IMR-90 (cell line): ENCODE measurements at regions not wholly inside any gene's neighbourhood (a gene's known extent, or its start where the extent isn't known, plus 50 kb on each side); places are given as distances from the start of the nearest gene placed in this dataset.

Experiments
- ATAC-seq: fragments of 200-7000 bp; cut with Tn5 transposase; 2 replicates; pipeline ENCODE4 v1.9.1; 2020; ENCODE audit warnings: low read depth, mild to moderate bottlenecking, moderate library complexity
- BruUV-seq: library from RNA; stranded (reverse); fragments of 400-500 nt; replicated peaks from 2 replicates; lab custom pipeline; 2021; lab: Mats Ljungman, UMichigan
- CTCF ChIA-PET: fragments of 300-600 bp; formaldehyde crosslinking; extraction: SDS; loops from one replicate; lab custom pipeline; 2021; ENCODE audit warnings: antibody characterized with exemption; lab: Yijun Ruan, JAX
- POLR2A ChIA-PET: fragments of 300-600 bp; sonication (Branson Sonifier 250); formaldehyde crosslinking; loops from one replicate; lab custom pipeline; 2022; ENCODE audit warnings: antibody characterized with exemption; ENCODE audit not compliant: unreplicated experiment; lab: Charles Lee
- DNase-seq: peaks from one replicate; pipeline ENCODE4 v3.0.0; 2013
- H2AFZ ChIP-seq: replicated peaks from 2 replicates; pipeline ENCODE3; 2013; ENCODE audit warnings: low read length, mild to moderate bottlenecking; ENCODE audit not compliant: poor library complexity
- H2AK5ac ChIP-seq: 2 replicates; pipeline ENCODE4 v1.6.1; 2013; ENCODE audit warnings: low read depth, low read length, inconsistent platforms
- H2AK9ac ChIP-seq: replicated peaks from 2 replicates; pipeline ENCODE3; 2013; ENCODE audit warnings: mild to moderate bottlenecking, low read depth, low read length, moderate library complexity; ENCODE audit not compliant: poor library complexity
- H2BK120ac ChIP-seq: 2 replicates; pipeline ENCODE4 v1.6.1; 2013; ENCODE audit warnings: low read depth, low read length, inconsistent platforms
- H2BK15ac ChIP-seq: 3 replicates; pipeline ENCODE4 v1.6.1; 2013; ENCODE audit warnings: low read depth, low read length, inconsistent platforms
- H2BK20ac ChIP-seq: 2 replicates; pipeline ENCODE4 v1.6.1; 2013; ENCODE audit warnings: low read depth, mild to moderate bottlenecking, inconsistent platforms, low read length, moderate library complexity
- H2BK5ac ChIP-seq: 2 replicates; pipeline ENCODE4 v1.6.1; 2013; ENCODE audit warnings: mild to moderate bottlenecking, low read depth, low read length, inconsistent platforms; ENCODE audit not compliant: poor library complexity, severe bottlenecking
- H3K14ac ChIP-seq: replicated peaks from 2 replicates; pipeline ENCODE4 v1.6.1; 2013; ENCODE audit warnings: low read depth, low read length, inconsistent platforms
- H3K18ac ChIP-seq: 2 replicates; pipeline ENCODE4 v1.6.1; 2013; ENCODE audit warnings: low read depth, low read length, control low read depth
- H3K23ac ChIP-seq: 2 replicates; pipeline ENCODE4 v1.6.1; 2013; ENCODE audit warnings: low read depth, low read length, inconsistent platforms
- H3K27ac ChIP-seq: 2 replicates; pipeline ENCODE4 v1.5.1; 2013; ENCODE audit warnings: mild to moderate bottlenecking, control low read depth, low read length; ENCODE audit not compliant: insufficient read depth
- H3K27me3 ChIP-seq: 2 replicates; pipeline ENCODE4 v1.6.1; 2013; ENCODE audit warnings: low read length; ENCODE audit not compliant: control insufficient read depth, insufficient read depth
- H3K36me3 ChIP-seq: 2 replicates; pipeline ENCODE4 v1.6.1; 2013; ENCODE audit warnings: low read length, mixed read lengths; ENCODE audit not compliant: control insufficient read depth, insufficient read depth
- H3K4ac ChIP-seq: 2 replicates; pipeline ENCODE4 v1.6.1; 2013; ENCODE audit warnings: low read depth, low read length, inconsistent platforms
- H3K4me1 ChIP-seq: 2 replicates; pipeline ENCODE4 v1.6.1; 2013; ENCODE audit warnings: low read length, mixed read lengths; ENCODE audit not compliant: control insufficient read depth, insufficient read depth
- H3K4me2 ChIP-seq: 2 replicates; pipeline ENCODE4 v1.6.1; 2013; ENCODE audit warnings: low read depth, mild to moderate bottlenecking, control low read depth, low read length, moderate library complexity
- H3K4me3 ChIP-seq: 2 replicates; pipeline ENCODE4 v1.5.1; 2013; ENCODE audit warnings: low read depth, mild to moderate bottlenecking, control low read depth, low read length, moderate library complexity; ENCODE audit not compliant: insufficient read depth
- H3K56ac ChIP-seq: 2 replicates; pipeline ENCODE4 v1.6.1; 2013; ENCODE audit warnings: low read length, inconsistent platforms; ENCODE audit not compliant: insufficient read depth; ENCODE audit errors: extremely low read depth
- H3K79me1 ChIP-seq, 2 experiments: 2 replicates each; pipeline ENCODE4 v1.6.1; 2013; ENCODE audit warnings: low read length in 2 of 2, inconsistent platforms in 1 of 2, low read depth in 1 of 2
- H3K9ac ChIP-seq: 2 replicates; pipeline ENCODE4 v1.6.1; 2013; ENCODE audit warnings: low read depth, low read length, control low read depth
- H3K9me1 ChIP-seq: 2 replicates; pipeline ENCODE4 v1.6.1; 2013; ENCODE audit warnings: low read length, inconsistent platforms; ENCODE audit not compliant: insufficient read depth
- H3K9me3 ChIP-seq: 2 replicates; pipeline ENCODE4 v1.6.1; 2013; ENCODE audit warnings: low read length; ENCODE audit not compliant: control insufficient read depth, insufficient read depth
- H4K20me1 ChIP-seq: 2 replicates; pipeline ENCODE4 v1.6.1; 2013; ENCODE audit warnings: low read length, inconsistent platforms; ENCODE audit not compliant: insufficient read depth
- H4K5ac ChIP-seq: 2 replicates; pipeline ENCODE4 v1.6.1; 2013; ENCODE audit warnings: mild to moderate bottlenecking, low read depth, low read length, control low read depth
- H4K8ac ChIP-seq, 2 experiments: 2 replicates each; pipeline ENCODE4 v1.6.1; 2013; ENCODE audit warnings: low read depth in 2 of 2, low read length in 2 of 2, control low read depth in 1 of 2, inconsistent platforms in 1 of 2
- H4K91ac ChIP-seq: 2 replicates; pipeline ENCODE4 v1.6.1; 2013; ENCODE audit warnings: low read depth, low read length, inconsistent platforms; ENCODE audit not compliant: insufficient read depth
- BHLHE40 ChIP-seq: fragments of 150-350 bp; IDR thresholded peaks from 2 replicates; pipeline ENCODE4 v1.6.1; 2016; ENCODE audit warnings: mild to moderate bottlenecking, low read depth, low read length
- CEBPB ChIP-seq: IDR thresholded peaks from 2 replicates; pipeline ENCODE4 v1.6.1; 2012; ENCODE audit warnings: low read depth, low read length, improper control_type of control experiment
- CHD1 ChIP-seq: IDR thresholded peaks from 2 replicates; pipeline ENCODE4 v1.6.1; 2012; ENCODE audit warnings: low read depth, low read length, improper control_type of control experiment
- CTCF ChIP-seq: conservative IDR thresholded peaks from 2 replicates; pipeline ENCODE4 v1.5.1; 2012; ENCODE audit warnings: mild to moderate bottlenecking, low read depth, low read length, improper control_type of control experiment
- ELK1 ChIP-seq: fragments of 150-350 bp; IDR thresholded peaks from 2 replicates; pipeline ENCODE4 v1.6.1; 2016; ENCODE audit warnings: low read depth, mild to moderate bottlenecking, low read length, moderate library complexity, borderline replicate concordance
- FOS ChIP-seq: fragments of 150-350 bp; IDR thresholded peaks from 2 replicates; pipeline ENCODE4 v1.6.1; 2016; ENCODE audit warnings: low read depth, low read length
- MAZ ChIP-seq: IDR thresholded peaks from 2 replicates; pipeline ENCODE4 v1.6.1; 2012; ENCODE audit warnings: low read depth, mild to moderate bottlenecking, low read length, improper control_type of control experiment, moderate library complexity, borderline replicate concordance
- MXI1 ChIP-seq: IDR thresholded peaks from 2 replicates; pipeline ENCODE4 v1.6.1; 2012; ENCODE audit warnings: low read depth, mild to moderate bottlenecking, low read length, moderate library complexity, borderline replicate concordance
- NFE2L2 ChIP-seq: fragments of 150-350 bp; IDR thresholded peaks from 2 replicates; pipeline ENCODE4 v1.6.1; 2016; ENCODE audit warnings: low read depth, mild to moderate bottlenecking, low read length
- POLR2A ChIP-seq: IDR thresholded peaks from 2 replicates; pipeline ENCODE4 v1.6.1; 2012; ENCODE audit warnings: mild to moderate bottlenecking, low read depth, low read length
- RAD21 ChIP-seq: IDR thresholded peaks from 2 replicates; pipeline ENCODE4 v1.6.1; 2012; ENCODE audit warnings: low read length, improper control_type of control experiment
- RCOR1 ChIP-seq: IDR thresholded peaks from 2 replicates; pipeline ENCODE4 v1.6.1; 2012; ENCODE audit warnings: mild to moderate bottlenecking, low read length, improper control_type of control experiment; ENCODE audit not compliant: insufficient replicate concordance
- RFX5 ChIP-seq: IDR thresholded peaks from 2 replicates; pipeline ENCODE4 v1.8.0; 2012; ENCODE audit warnings: low read depth, mild to moderate bottlenecking, low read length, moderate library complexity
- SMC3 ChIP-seq: fragments of 150-350 bp; IDR thresholded peaks from 2 replicates; pipeline ENCODE4 v1.6.1; 2016; ENCODE audit warnings: low read depth, mild to moderate bottlenecking, antibody characterized with exemption, low read length, moderate library complexity
- USF2 ChIP-seq: fragments of 150-350 bp; IDR thresholded peaks from 2 replicates; pipeline ENCODE4 v1.6.1; 2017; ENCODE audit warnings: mild to moderate bottlenecking, antibody characterized with exemption, low read length, low read depth
- WGBS, 2 experiments: methylation state at CpG; one replicate each; pipeline versions ENCODE4 v1.1.5 to v1.1.7; 2013; ENCODE audit warnings: missing lambda C conversion rate in 2 of 2; ENCODE audit not compliant: insufficient read length in 1 of 2; ENCODE audit errors: extremely low coverage in 2 of 2; 5-methylcytosine and 5-hydroxymethylcytosine counted together
- dilution Hi-C: fragments of 300-500 bp; cut with HindIII; formaldehyde crosslinking; loops from one replicate; pipeline ENCODE4 v1.14.3; 2018; ENCODE audit warnings: low sequenced_read_pairs; ENCODE audit not compliant: unreplicated experiment
- in situ Hi-C: fragments of 300-500 bp; cut with MboI; formaldehyde crosslinking; loops from 3 replicates; pipeline ENCODE4 v1.14.3; 2019; ENCODE audit warnings: low sequenced_read_pairs, inconsistent platforms, mixed read lengths
- intact Hi-C: fragments of 100-400 bp; cut with micrococcal nuclease; formaldehyde crosslinking; loops from 2 replicates; pipeline ENCODE4 v1.10.0; 2022

GRCh38 chr5:2894736-2895135 lies 143.3 kb upstream of the IRX2 start:
- H4K5ac ChIP-seq = no peak overlapping the region
- H4K8ac ChIP-seq = no peak overlapping the region
- no peak for ATAC-seq
- ChIA-PET POLR2A (no interaction called here), CTCF (no interaction called here)
- H3K9ac ChIP-seq = no peak overlapping the region
- no peak overlapping the region for H3K4me2 ChIP-seq
- no peak overlapping the region for H4K91ac ChIP-seq
- H3K79me1 ChIP-seq = no peaks in the 10 kb centered on the region
- DNase-seq = no peak
- WGBS, 2 experiments = 67% methylated on average over 3 of the region's 11 CpGs; no CpG with 5 or more reads in 1 of the 2 experiments
- no peak overlapping the region for H3K23ac ChIP-seq
- H2AFZ ChIP-seq = no peak overlapping the region
- peaks cover 46% of the 10 kb centered on the region for H3K9me3 ChIP-seq
- H3K4me1 ChIP-seq = no peaks in the 10 kb centered on the region
- no peak overlapping the region for H2AK9ac ChIP-seq
- H3K18ac ChIP-seq = no peak overlapping the region
- no peak overlapping the region for H3K4ac ChIP-seq
- no TSS peak for BruUV-seq
- no peak overlapping the region for H2BK15ac ChIP-seq
- in situ Hi-C loops = no loop called here
- H3K14ac ChIP-seq = no peak overlapping the region
- TF ChIP-seq ELK1 (no peak), RFX5 (no peak), CEBPB (no peak), RCOR1 (no peak), MXI1 (no peak), NFE2L2 (no peak), CTCF (no peak), MAZ (no peak), RAD21 (no peak), BHLHE40 (no peak), USF2 (no peak), CHD1 (no peak), SMC3 (no peak), POLR2A (no peak), FOS (no peak)
- H2AK5ac ChIP-seq = no peak overlapping the region
- no peaks in the 10 kb centered on the region for H3K36me3 ChIP-seq
- dilution Hi-C loops = no loop called here
- H3K56ac ChIP-seq = no peak overlapping the region
- intact Hi-C loops = no loop called here
- no peaks in the 10 kb centered on the region for H4K20me1 ChIP-seq
- no peak overlapping the region for H3K4me3 ChIP-seq
- no peak overlapping the region for H3K27ac ChIP-seq
- no peaks in the 10 kb centered on the region for H3K9me1 ChIP-seq
- H2BK20ac ChIP-seq = no peak overlapping the region
- no peaks in the 10 kb centered on the region for H3K27me3 ChIP-seq
- H2BK120ac ChIP-seq = no peak overlapping the region
- no peak overlapping the region for H2BK5ac ChIP-seq
